Stomach (tissue), 4 donors: ENCODE measurements at regions not wholly inside any gene's neighbourhood (a gene's known extent, or its start where the extent isn't known, plus 50 kb on each side); places are given as distances from the start of the nearest gene placed in this dataset.

ENCODE experiments used
- EP300 ChIP-seq: sonication (generic); formaldehyde crosslinking; IDR thresholded peaks from one replicate; pipeline ENCODE4 v1.6.1; 2017; ENCODE audit warnings: antibody characterized with exemption
- POLR2A ChIP-seq, 4 donors: fragments of 450-650 bp; IDR thresholded peaks; one replicate each; pipeline ENCODE4 v1.6.1; 2016; ENCODE audit warnings: antibody characterized with exemption in 4 of 4, control low read depth in 2 of 4, mild to moderate bottlenecking in 1 of 4, moderate library complexity in 1 of 4
- TF ChIP-seq, protein P1 (sequence below), 7 experiments: fragments of 450-650 bp in 4 of 7; fragments of 200-600 bp in 3 of 7; sonication (generic) in 3 of 7; IDR thresholded peaks; one replicate each; pipeline ENCODE4 v1.5.1; 2016 to 2019; ENCODE audit warnings: antibody characterized with exemption in 7 of 7, control low read depth in 2 of 7, mild to moderate bottlenecking in 1 of 7

DNA sequence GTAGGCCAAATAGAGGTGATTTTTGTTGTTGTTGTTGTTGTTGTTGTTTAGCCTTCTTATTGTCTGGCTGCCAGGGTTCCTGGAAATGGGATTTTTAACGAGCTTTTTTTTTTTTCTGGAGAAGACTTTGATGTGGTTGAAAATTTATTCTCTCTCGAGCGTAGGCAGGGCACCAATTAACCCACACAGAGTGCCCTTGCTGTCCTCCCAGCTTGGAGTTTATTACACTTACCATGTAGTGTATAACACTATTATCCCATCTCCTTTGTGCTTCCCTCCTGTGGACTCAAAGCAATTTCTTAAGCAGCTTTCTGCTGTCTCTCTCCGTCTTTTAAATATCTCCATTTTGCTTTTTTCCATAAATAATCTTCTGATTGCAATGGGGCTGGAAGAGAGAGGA lies 57.4 kb downstream of the OR2K2 start:
- TF ChIP-seq, protein P1, sequence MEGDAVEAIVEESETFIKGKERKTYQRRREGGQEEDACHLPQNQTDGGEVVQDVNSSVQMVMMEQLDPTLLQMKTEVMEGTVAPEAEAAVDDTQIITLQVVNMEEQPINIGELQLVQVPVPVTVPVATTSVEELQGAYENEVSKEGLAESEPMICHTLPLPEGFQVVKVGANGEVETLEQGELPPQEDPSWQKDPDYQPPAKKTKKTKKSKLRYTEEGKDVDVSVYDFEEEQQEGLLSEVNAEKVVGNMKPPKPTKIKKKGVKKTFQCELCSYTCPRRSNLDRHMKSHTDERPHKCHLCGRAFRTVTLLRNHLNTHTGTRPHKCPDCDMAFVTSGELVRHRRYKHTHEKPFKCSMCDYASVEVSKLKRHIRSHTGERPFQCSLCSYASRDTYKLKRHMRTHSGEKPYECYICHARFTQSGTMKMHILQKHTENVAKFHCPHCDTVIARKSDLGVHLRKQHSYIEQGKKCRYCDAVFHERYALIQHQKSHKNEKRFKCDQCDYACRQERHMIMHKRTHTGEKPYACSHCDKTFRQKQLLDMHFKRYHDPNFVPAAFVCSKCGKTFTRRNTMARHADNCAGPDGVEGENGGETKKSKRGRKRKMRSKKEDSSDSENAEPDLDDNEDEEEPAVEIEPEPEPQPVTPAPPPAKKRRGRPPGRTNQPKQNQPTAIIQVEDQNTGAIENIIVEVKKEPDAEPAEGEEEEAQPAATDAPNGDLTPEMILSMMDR (IDR thresholded peaks at IDR 0.05) = no peak
- TF ChIP-seq POLR2A (IDR thresholded peaks at IDR 0.05) (no peak), EP300 (no peak)
